HepG2 (cell line): ENCODE measurements at regions not wholly inside any gene's neighbourhood (a gene's known extent, or its start where the extent isn't known, plus 50 kb on each side); places are given as distances from the start of the nearest gene placed in this dataset.
A peak's percentile ranks its signal among the peaks of the same experiment; 100 is the strongest.

ENCODE experiments used
- GZF1 ChIP-seq: sonication (generic); formaldehyde crosslinking; IDR thresholded peaks from 2 replicates; pipeline ENCODE4 v1.5.1; 2020; ENCODE audit warnings: mild to moderate bottlenecking, missing genetic modification reagents
- HDAC1 ChIP-seq: sonication (generic); formaldehyde crosslinking; IDR thresholded peaks from 2 replicates; pipeline ENCODE4 v1.5.1; 2020; ENCODE audit warnings: mild to moderate bottlenecking, missing genetic modification reagents
- HES4 ChIP-seq: sonication (generic); formaldehyde crosslinking; IDR thresholded peaks from 2 replicates; pipeline ENCODE4 v1.9.0; 2021; ENCODE audit warnings: mild to moderate bottlenecking, missing genetic modification reagents, borderline replicate concordance
- JUND ChIP-seq: sonication (generic); formaldehyde crosslinking; IDR thresholded peaks from 2 replicates; pipeline ENCODE4 v1.8.0; 2022; ENCODE audit warnings: mild to moderate bottlenecking, missing genetic modification reagents
- MAFF ChIP-seq: IDR thresholded peaks from 2 replicates; pipeline ENCODE4 v1.6.1; 2011; ENCODE audit warnings: low read depth, low read length, improper control_type of control experiment
- PAX8 ChIP-seq: sonication (generic); formaldehyde crosslinking; IDR thresholded peaks from 2 replicates; pipeline ENCODE4 v1.8.0; 2022; ENCODE audit warnings: mild to moderate bottlenecking, missing genetic modification reagents, borderline replicate concordance
- PHF8 ChIP-seq: sonication (generic); formaldehyde crosslinking; IDR thresholded peaks from 2 replicates; pipeline ENCODE4 v1.5.0; 2020; ENCODE audit warnings: missing genetic modification reagents
- SOX6 ChIP-seq, 2 experiments: fragments of 450-650 bp in 1 of 2; sonication (generic) in 1 of 2; formaldehyde crosslinking in 1 of 2; IDR thresholded peaks; 2 replicates each; pipeline versions ENCODE4 v1.4.0 to v1.6.1; 2017 to 2020; ENCODE audit warnings: antibody characterized with exemption in 1 of 2, mild to moderate bottlenecking in 1 of 2, missing genetic modification reagents in 1 of 2
- YY1 ChIP-seq: IDR thresholded peaks from 2 replicates; pipeline ENCODE4 v1.6.1; 2011; ENCODE audit warnings: low read length, low read depth, moderate library complexity, mild to moderate bottlenecking; ENCODE audit not compliant: insufficient read depth, insufficient replicate concordance
- ZNF143 ChIP-seq: sonication (generic); formaldehyde crosslinking; IDR thresholded peaks from 2 replicates; pipeline ENCODE4 v1.4.0; 2020; ENCODE audit warnings: missing genetic modification reagents
- ZNF17 ChIP-seq: sonication (generic); formaldehyde crosslinking; IDR thresholded peaks from 2 replicates; pipeline ENCODE4 v1.5.0; 2020; ENCODE audit warnings: mild to moderate bottlenecking, missing genetic modification reagents
- ZNF292 ChIP-seq: sonication (generic); formaldehyde crosslinking; IDR thresholded peaks from 2 replicates; pipeline ENCODE4 v1.8.1; 2022; ENCODE audit warnings: mild to moderate bottlenecking, low read depth, missing genetic modification reagents, borderline replicate concordance
- ZNF296 ChIP-seq: sonication (generic); formaldehyde crosslinking; conservative IDR thresholded peaks from 2 replicates; pipeline ENCODE4 v1.5.0; 2020; ENCODE audit warnings: mild to moderate bottlenecking, missing genetic modification reagents
- ZNF678 ChIP-seq: sonication (generic); formaldehyde crosslinking; IDR thresholded peaks from 2 replicates; pipeline ENCODE4 v1.4.0; 2020; ENCODE audit warnings: mild to moderate bottlenecking, missing genetic modification reagents
- ZNF781 ChIP-seq: sonication (generic); formaldehyde crosslinking; IDR thresholded peaks from 2 replicates; pipeline ENCODE4 v1.5.1; 2020; ENCODE audit warnings: borderline replicate concordance, mild to moderate bottlenecking, missing genetic modification reagents; ENCODE audit errors: not compliant biosample characterization
- TF ChIP-seq, protein P1 (sequence below): sonication (generic); formaldehyde crosslinking; IDR thresholded peaks from 2 replicates; pipeline ENCODE4 v1.4.0; 2020; ENCODE audit warnings: missing genetic modification reagents, low read depth, mild to moderate bottlenecking, borderline replicate concordance
- TF ChIP-seq, protein P2 (sequence below): sonication (generic); formaldehyde crosslinking; conservative IDR thresholded peaks from 2 replicates; pipeline ENCODE4 v1.8.0; 2022; ENCODE audit warnings: missing genetic modification reagents
- TF ChIP-seq, protein P3 (sequence below): sonication (generic); formaldehyde crosslinking; IDR thresholded peaks from 2 replicates; pipeline ENCODE4 v1.4.0; 2020; ENCODE audit warnings: missing genetic modification reagents, borderline replicate concordance
- TF ChIP-seq, protein P4 (sequence below): sonication (generic); formaldehyde crosslinking; IDR thresholded peaks from 2 replicates; pipeline ENCODE4 v1.5.0; 2020; ENCODE audit warnings: mild to moderate bottlenecking, missing genetic modification reagents
- TF ChIP-seq, protein P5 (sequence below): sonication (generic); formaldehyde crosslinking; IDR thresholded peaks from 2 replicates; pipeline ENCODE4 v1.4.0; 2020; ENCODE audit warnings: missing genetic modification reagents

DNA sequence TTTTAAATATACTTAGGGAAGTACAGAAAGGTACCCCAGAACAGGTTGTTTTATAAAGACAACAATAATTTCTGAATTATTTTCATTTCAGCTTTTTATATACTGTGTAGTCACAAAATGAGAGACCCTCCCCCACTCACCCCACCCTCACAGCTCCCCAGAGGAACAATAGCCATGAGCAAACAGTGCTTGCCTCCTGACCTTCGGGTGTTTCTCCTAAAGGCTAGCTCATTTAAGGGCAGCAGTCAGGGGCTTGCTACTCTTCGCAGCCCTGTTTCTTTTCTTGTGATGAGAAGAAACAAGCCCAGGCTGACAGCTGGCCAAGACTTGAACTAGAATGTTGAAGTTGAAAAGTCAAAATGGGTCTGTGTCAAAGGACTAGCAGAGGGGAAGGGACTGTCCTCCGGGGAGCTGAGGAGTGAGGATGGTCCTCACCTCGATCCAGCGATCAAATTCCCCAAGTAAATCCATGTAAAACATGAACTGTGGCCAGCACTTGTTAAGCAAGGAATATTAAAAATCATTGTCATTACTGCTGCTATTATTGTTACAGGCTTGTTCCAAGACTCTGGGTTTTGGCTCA lies 133.8 kb upstream of the ARHGAP5 start (continued):
- TF ChIP-seq ZNF781 (no peak), ZNF17 (CRISPR knock-in tag) (no peak), PAX8 (CRISPR knock-in tag) (no peak), PHF8 (CRISPR knock-in tag) (no peak), ZNF296 (CRISPR knock-in tag) (0 out of 2 replicates have a peak, but pooled peaks have one; percentile 21), JUND (CRISPR knock-in tag) (no peak), YY1 (no peak), HDAC1 (CRISPR knock-in tag) (no peak), ZNF678 (CRISPR knock-in tag) (0 out of 2 replicates have a peak, but pooled peaks have one; percentile 43), HES4 (CRISPR knock-in tag) (no peak), ZNF143 (CRISPR knock-in tag) (no peak), GZF1 (CRISPR knock-in tag) (no peak), SOX6 (IDR thresholded peaks at IDR 0.05) (no peak), SOX6 (CRISPR knock-in tag; IDR thresholded peaks at IDR 0.05) (peak; percentile 48), ZNF292 (CRISPR knock-in tag) (no peak), MAFF (no peak)
- TF ChIP-seq, protein P1, sequence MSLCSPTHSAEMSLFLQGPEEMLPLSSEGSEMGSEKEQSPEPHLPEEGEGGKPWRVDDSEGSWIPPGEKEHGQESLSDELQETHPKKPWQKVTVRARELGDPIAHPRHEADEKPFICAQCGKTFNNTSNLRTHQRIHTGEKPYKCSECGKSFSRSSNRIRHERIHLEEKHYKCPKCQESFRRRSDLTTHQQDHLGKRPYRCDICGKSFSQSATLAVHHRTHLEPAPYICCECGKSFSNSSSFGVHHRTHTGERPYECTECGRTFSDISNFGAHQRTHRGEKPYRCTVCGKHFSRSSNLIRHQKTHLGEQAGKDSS, result peak; percentile 9; the same call in 1 of the 2 replicates
- TF ChIP-seq, protein P2, sequence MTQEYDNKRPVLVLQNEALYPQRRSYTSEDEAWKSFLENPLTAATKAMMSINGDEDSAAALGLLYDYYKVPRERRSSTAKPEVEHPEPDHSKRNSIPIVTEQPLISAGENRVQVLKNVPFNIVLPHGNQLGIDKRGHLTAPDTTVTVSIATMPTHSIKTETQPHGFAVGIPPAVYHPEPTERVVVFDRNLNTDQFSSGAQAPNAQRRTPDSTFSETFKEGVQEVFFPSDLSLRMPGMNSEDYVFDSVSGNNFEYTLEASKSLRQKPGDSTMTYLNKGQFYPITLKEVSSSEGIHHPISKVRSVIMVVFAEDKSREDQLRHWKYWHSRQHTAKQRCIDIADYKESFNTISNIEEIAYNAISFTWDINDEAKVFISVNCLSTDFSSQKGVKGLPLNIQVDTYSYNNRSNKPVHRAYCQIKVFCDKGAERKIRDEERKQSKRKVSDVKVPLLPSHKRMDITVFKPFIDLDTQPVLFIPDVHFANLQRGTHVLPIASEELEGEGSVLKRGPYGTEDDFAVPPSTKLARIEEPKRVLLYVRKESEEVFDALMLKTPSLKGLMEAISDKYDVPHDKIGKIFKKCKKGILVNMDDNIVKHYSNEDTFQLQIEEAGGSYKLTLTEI (CRISPR knock-in tag), result no peak
- TF ChIP-seq, protein P3, sequence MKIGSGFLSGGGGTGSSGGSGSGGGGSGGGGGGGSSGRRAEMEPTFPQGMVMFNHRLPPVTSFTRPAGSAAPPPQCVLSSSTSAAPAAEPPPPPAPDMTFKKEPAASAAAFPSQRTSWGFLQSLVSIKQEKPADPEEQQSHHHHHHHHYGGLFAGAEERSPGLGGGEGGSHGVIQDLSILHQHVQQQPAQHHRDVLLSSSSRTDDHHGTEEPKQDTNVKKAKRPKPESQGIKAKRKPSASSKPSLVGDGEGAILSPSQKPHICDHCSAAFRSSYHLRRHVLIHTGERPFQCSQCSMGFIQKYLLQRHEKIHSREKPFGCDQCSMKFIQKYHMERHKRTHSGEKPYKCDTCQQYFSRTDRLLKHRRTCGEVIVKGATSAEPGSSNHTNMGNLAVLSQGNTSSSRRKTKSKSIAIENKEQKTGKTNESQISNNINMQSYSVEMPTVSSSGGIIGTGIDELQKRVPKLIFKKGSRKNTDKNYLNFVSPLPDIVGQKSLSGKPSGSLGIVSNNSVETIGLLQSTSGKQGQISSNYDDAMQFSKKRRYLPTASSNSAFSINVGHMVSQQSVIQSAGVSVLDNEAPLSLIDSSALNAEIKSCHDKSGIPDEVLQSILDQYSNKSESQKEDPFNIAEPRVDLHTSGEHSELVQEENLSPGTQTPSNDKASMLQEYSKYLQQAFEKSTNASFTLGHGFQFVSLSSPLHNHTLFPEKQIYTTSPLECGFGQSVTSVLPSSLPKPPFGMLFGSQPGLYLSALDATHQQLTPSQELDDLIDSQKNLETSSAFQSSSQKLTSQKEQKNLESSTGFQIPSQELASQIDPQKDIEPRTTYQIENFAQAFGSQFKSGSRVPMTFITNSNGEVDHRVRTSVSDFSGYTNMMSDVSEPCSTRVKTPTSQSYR, result peak; percentile 78; the same call in 1 of the 2 replicates
- TF ChIP-seq, protein P4, sequence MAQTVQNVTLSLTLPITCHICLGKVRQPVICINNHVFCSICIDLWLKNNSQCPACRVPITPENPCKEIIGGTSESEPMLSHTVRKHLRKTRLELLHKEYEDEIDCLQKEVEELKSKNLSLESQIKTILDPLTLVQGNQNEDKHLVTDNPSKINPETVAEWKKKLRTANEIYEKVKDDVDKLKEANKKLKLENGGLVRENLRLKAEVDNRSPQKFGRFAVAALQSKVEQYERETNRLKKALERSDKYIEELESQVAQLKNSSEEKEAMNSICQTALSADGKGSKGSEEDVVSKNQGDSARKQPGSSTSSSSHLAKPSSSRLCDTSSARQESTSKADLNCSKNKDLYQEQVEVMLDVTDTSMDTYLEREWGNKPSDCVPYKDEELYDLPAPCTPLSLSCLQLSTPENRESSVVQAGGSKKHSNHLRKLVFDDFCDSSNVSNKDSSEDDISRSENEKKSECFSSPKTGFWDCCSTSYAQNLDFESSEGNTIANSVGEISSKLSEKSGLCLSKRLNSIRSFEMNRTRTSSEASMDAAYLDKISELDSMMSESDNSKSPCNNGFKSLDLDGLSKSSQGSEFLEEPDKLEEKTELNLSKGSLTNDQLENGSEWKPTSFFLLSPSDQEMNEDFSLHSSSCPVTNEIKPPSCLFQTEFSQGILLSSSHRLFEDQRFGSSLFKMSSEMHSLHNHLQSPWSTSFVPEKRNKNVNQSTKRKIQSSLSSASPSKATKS, result no peak
- TF ChIP-seq, protein P5, sequence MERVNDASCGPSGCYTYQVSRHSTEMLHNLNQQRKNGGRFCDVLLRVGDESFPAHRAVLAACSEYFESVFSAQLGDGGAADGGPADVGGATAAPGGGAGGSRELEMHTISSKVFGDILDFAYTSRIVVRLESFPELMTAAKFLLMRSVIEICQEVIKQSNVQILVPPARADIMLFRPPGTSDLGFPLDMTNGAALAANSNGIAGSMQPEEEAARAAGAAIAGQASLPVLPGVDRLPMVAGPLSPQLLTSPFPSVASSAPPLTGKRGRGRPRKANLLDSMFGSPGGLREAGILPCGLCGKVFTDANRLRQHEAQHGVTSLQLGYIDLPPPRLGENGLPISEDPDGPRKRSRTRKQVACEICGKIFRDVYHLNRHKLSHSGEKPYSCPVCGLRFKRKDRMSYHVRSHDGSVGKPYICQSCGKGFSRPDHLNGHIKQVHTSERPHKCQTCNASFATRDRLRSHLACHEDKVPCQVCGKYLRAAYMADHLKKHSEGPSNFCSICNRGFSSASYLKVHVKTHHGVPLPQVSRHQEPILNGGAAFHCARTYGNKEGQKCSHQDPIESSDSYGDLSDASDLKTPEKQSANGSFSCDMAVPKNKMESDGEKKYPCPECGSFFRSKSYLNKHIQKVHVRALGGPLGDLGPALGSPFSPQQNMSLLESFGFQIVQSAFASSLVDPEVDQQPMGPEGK, result peak; percentile 70
